IMR-90 (cell line): ENCODE measurements at regions not wholly inside any gene's neighbourhood (a gene's known extent, or its start where the extent isn't known, plus 50 kb on each side); places are given as distances from the start of the nearest gene placed in this dataset.

Source experiments
- BHLHE40 ChIP-seq: fragments of 150-350 bp; IDR thresholded peaks from 2 replicates; pipeline ENCODE4 v1.6.1; 2016; ENCODE audit warnings: mild to moderate bottlenecking, low read depth, low read length
- CTCF ChIP-seq: conservative IDR thresholded peaks from 2 replicates; pipeline ENCODE4 v1.5.1; 2012; ENCODE audit warnings: mild to moderate bottlenecking, low read depth, low read length, improper control_type of control experiment
- POLR2A ChIP-seq: IDR thresholded peaks from 2 replicates; pipeline ENCODE4 v1.6.1; 2012; ENCODE audit warnings: mild to moderate bottlenecking, low read depth, low read length
- RCOR1 ChIP-seq: IDR thresholded peaks from 2 replicates; pipeline ENCODE4 v1.6.1; 2012; ENCODE audit warnings: mild to moderate bottlenecking, low read length, improper control_type of control experiment; ENCODE audit not compliant: insufficient replicate concordance
- SMC3 ChIP-seq: fragments of 150-350 bp; IDR thresholded peaks from 2 replicates; pipeline ENCODE4 v1.6.1; 2016; ENCODE audit warnings: low read depth, mild to moderate bottlenecking, antibody characterized with exemption, low read length, moderate library complexity

DNA sequence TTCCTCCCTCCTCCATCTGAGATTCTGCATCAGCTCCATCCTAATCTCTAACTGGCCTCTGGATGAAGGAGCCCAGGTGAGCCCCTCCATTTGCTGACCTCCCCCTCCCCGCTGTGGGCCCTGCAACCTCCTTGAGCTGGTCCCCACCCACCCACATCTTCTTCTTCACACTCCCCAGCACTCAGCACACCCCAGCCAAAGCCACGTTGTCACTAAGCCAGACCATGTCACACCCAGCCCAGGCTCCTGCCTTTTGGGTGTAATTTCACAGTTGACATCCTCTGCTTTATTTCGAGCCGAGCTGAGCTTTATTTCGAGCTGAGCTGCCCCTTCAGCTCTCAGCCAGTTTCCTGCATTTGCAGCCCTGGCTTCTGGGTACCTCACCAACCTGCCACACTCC, 282.7 kb upstream of the TNRC6C start:
- TF ChIP-seq POLR2A (no peak), SMC3 (no peak), CTCF (no peak), BHLHE40 (no peak), RCOR1 (no peak)
